Pancreas (tissue), 10 donors: ENCODE measurements at regions not wholly inside any gene's neighbourhood (a gene's known extent, or its start where the extent isn't known, plus 50 kb on each side); places are given as distances from the start of the nearest gene placed in this dataset.

ENCODE experiments used
- ATAC-seq, 4 donors: fragments of 200-7000 bp; cut with Tn5 transposase; one replicate each; pipeline versions ENCODE4 v1.8.0 to v1.9.1; 2020; ENCODE audit warnings: mild to moderate bottlenecking in 4 of 4, moderate library complexity in 4 of 4
- DNase-seq, 6 donors: peaks; one replicate each; pipeline ENCODE4 v3.0.0-alpha.2; 2020
- FAIRE-seq: peaks from 2 replicates; lab custom pipeline; 2012; peaks lifted over from hg19 to GRCh38; lab: Jason Lieb, UNC
- H3K27ac ChIP-seq, 4 donors: fragments of 200-600 bp; sonication (generic); 1 replicate in 3 of 4; 2 replicates in 1 of 4; pipeline versions ENCODE4 v1.5.0 to v1.8.0; 2020
- H3K27me3 ChIP-seq, 4 donors: fragments of 200-600 bp; one replicate each; pipeline ENCODE4 v1.8.0; 2021
- H3K36me3 ChIP-seq, 3 donors: fragments of 200-600 bp; sonication (generic) in 1 of 3; one replicate each; pipeline versions ENCODE4 v1.5.0 to v1.8.0; 2020 to 2021
- H3K4me1 ChIP-seq, 3 donors: fragments of 200-600 bp; one replicate each; pipeline ENCODE4 v1.8.0; 2021
- H3K4me3 ChIP-seq, 4 donors: fragments of 200-600 bp; sonication (generic) in 2 of 4; one replicate each; pipeline versions ENCODE4 v1.5.0 to v1.8.0; 2020 to 2021
- H3K9me3 ChIP-seq, 4 donors: fragments of 200-600 bp; one replicate each; pipeline ENCODE4 v1.8.0; 2021
- CTCF ChIP-seq, 4 donors: fragments of 200-600 bp; sonication (generic) in 3 of 4; IDR thresholded peaks; one replicate each; pipeline versions ENCODE4 v1.5.0 to v1.8.0; 2021; ENCODE audit warnings: antibody characterized with exemption in 4 of 4
- WGBS, 2 donors: extraction: QIAGEN DNeasy Blood & Tissue Kit; methylation state at CpG; one replicate each; pipeline ENCODE4 v1.1.7; 2013; 5-methylcytosine and 5-hydroxymethylcytosine counted together
- intact Hi-C, 3 donors: fragments of 100-400 bp; cut with DNase I; formaldehyde crosslinking; loops; one replicate each; pipeline versions ENCODE4 v1.11.1 to v1.14.2; 2022
- donor health status: healthy with polysubstance abuse.
- donor health status: DM: no; HTN: no; CAD: no; lungs with moderate emphysema.
- donor health status: DM: no; HTN: no; CAD: no.
- donor health status: control.
- donor health status: control.
- donor health status: Bipolar disorder and iron deficiency.
- donor health status: DM: yes; HTN: yes; CAD: no.
- donor health status: DM: no; HTN: no; CAD: no.
- donor health status: DM: no; HTN: no; CAD: no.
- donor health status: DM: yes; HTN: yes; CAD: no.

- H3K4me3 ChIP-seq = no peak overlapping the region
- no peak for DNase-seq
- TF ChIP-seq CTCF (IDR thresholded peaks at IDR 0.05) = no peak
- H3K4me1 ChIP-seq = no peaks in the 10 kb centered on the region
- H3K27me3 ChIP-seq = no peaks in the 10 kb centered on the region
- intact Hi-C loops = no loop called here
- 82 to 87% methylated on average over 3 of the region's 3 CpGs for WGBS, 2 donors
- peak in 2 of 4 donors; percentile 33 to 45 for ATAC-seq
- no peak for FAIRE-seq
- no peaks in the 10 kb centered on the region for H3K36me3 ChIP-seq
- H3K9me3 ChIP-seq = no peaks in the 10 kb centered on the region
- H3K27ac ChIP-seq = no peak overlapping the region
These were observed 96.1 kb upstream of the SPATA13 start for GRCh38 chr13:24064371-24064770.

- FAIRE-seq (no peak), ATAC-seq (no peak), DNase-seq (no peak)
- TF ChIP-seq CTCF (IDR thresholded peaks at IDR 0.05) = no peak
- intact Hi-C loops = no loop called here
- H3K9me3 ChIP-seq = no peaks in the 10 kb centered on the region
- H3K4me1 ChIP-seq = no peaks in the 10 kb centered on the region
- 64 to 66% methylated on average over 3 of the region's 3 CpGs for WGBS, 2 donors
- no peak overlapping the region for H3K4me3 ChIP-seq
- H3K27me3 ChIP-seq = no peaks in the 10 kb centered on the region
- no peak overlapping the region for H3K27ac ChIP-seq
- no peaks in the 10 kb centered on the region for H3K36me3 ChIP-seq
These were observed 95.3 kb upstream of the SPATA13 start for GRCh38 chr13:24065176-24065575.

GRCh38 chr13:24066405-24067295 is 93.9 kb upstream of the SPATA13 start:
- Histone ChIP-seq H3K4me1 (no peaks in the 10 kb centered on the region), H3K9me3 (no peaks in the 10 kb centered on the region), H3K36me3 (no peaks in the 10 kb centered on the region), H3K27ac (no peak overlapping the region), H3K4me3 (no peak overlapping the region), H3K27me3 (no peaks in the 10 kb centered on the region)
- DNase-seq = no peak
- intact Hi-C loops = no loop called here
- no peak for TF ChIP-seq CTCF (IDR thresholded peaks at IDR 0.05)
- WGBS, 2 donors = 84 to 86% methylated on average over 5 of the region's 5 CpGs
- FAIRE-seq = no peak
- peak in 2 of 4 donors; percentile 30 to 44 for ATAC-seq

- intact Hi-C loops = no loop called here
- no peak overlapping the region for H3K27ac ChIP-seq
- no peaks in the 10 kb centered on the region for H3K27me3 ChIP-seq
- no peaks in the 10 kb centered on the region for H3K9me3 ChIP-seq
- H3K4me1 ChIP-seq = no peaks in the 10 kb centered on the region
- no peaks in the 10 kb centered on the region for H3K36me3 ChIP-seq
- TF ChIP-seq CTCF (IDR thresholded peaks at IDR 0.05) = no peak
- DNase-seq (no peak), FAIRE-seq (no peak), ATAC-seq (no peak)
- 96 to 97% methylated on average over 2 of the region's 2 CpGs for WGBS, 2 donors
- no peak overlapping the region for H3K4me3 ChIP-seq
These were observed 92.0 kb upstream of the SPATA13 start for GRCh38 chr13:24068472-24068871.

- FAIRE-seq = no peak
- Histone ChIP-seq H3K9me3 (no peaks in the 10 kb centered on the region), H3K36me3 (no peaks in the 10 kb centered on the region), H3K27me3 (no peaks in the 10 kb centered on the region), H3K27ac (no peak overlapping the region), H3K4me3 (no peak overlapping the region), H3K4me1 (peaks cover 19 to 22% (median 22%) of the 10 kb centered on the region in 3 donors)
- DNase-seq = no peak
- 94 to 96% methylated on average over 1 of the region's 1 CpG for WGBS, 2 donors
- no peak for ATAC-seq
- no peak for TF ChIP-seq CTCF (IDR thresholded peaks at IDR 0.05)
- intact Hi-C loops = loop anchor here in 1 of 3 donors (10.0 kb wide), 1 partner anchor 94 kb away; the partner anchor contains the start of gene SPATA13
These were observed 89.5 kb upstream of the SPATA13 start for GRCh38 chr13:24071016-24071415.
